Osteoblast (primary cell): ENCODE measurements at regions not wholly inside any gene's neighbourhood (a gene's known extent, or its start where the extent isn't known, plus 50 kb on each side); places are given as distances from the start of the nearest gene placed in this dataset.

ENCODE experiments used
- DNase-seq: peaks from one replicate; pipeline ENCODE4 v3.0.0; 2011; ENCODE audit warnings: low spot score, mixed read lengths; ENCODE audit not compliant: insufficient read length; ENCODE audit errors: missing footprints
- H2AFZ ChIP-seq: 2 replicates; pipeline ENCODE4 v1.6.0; 2011; ENCODE audit warnings: mild to moderate bottlenecking, low read length
- H3K27ac ChIP-seq: 2 replicates; pipeline ENCODE4 v1.5.1; 2011; ENCODE audit warnings: mild to moderate bottlenecking, low read depth, low read length, moderate library complexity
- H3K27me3 ChIP-seq: 2 replicates; pipeline ENCODE4 v1.6.0; 2012; ENCODE audit warnings: mild to moderate bottlenecking, control low read depth, inconsistent platforms, low read length, moderate library complexity; ENCODE audit not compliant: insufficient read depth
- H3K36me3 ChIP-seq: 2 replicates; pipeline ENCODE4 v1.5.1; 2011; ENCODE audit warnings: mild to moderate bottlenecking, low read length, control low read depth, moderate library complexity; ENCODE audit not compliant: insufficient read depth
- H3K4me1 ChIP-seq: 2 replicates; pipeline ENCODE4 v1.5.1; 2011; ENCODE audit warnings: mild to moderate bottlenecking, low read length, control low read depth, moderate library complexity; ENCODE audit not compliant: insufficient read depth
- H3K4me2 ChIP-seq: 2 replicates; pipeline ENCODE4 v1.6.0; 2011; ENCODE audit warnings: mild to moderate bottlenecking, low read length; ENCODE audit not compliant: insufficient read depth
- H3K4me3 ChIP-seq: fragments of 200-600 bp; sonication (generic); 3 replicates; pipeline ENCODE4 v1.5.1; 2012; ENCODE audit warnings: mild to moderate bottlenecking, low read length, inconsistent platforms; ENCODE audit not compliant: insufficient read depth
- H3K79me2 ChIP-seq: 2 replicates; pipeline ENCODE4 v1.6.0; 2012; ENCODE audit warnings: mild to moderate bottlenecking, low read length, control low read depth, inconsistent platforms; ENCODE audit not compliant: insufficient read depth
- H3K9me3 ChIP-seq: 2 replicates; pipeline ENCODE4 v1.5.1; 2011; ENCODE audit warnings: low read depth, low read length, control low read depth
- H4K20me1 ChIP-seq: 2 replicates; pipeline ENCODE4 v1.6.0; 2012; ENCODE audit warnings: mild to moderate bottlenecking, low read length, control low read depth; ENCODE audit not compliant: insufficient read depth
- CTCF ChIP-seq: IDR thresholded peaks from 2 replicates; pipeline ENCODE4 v1.5.1; 2011; ENCODE audit warnings: mild to moderate bottlenecking, low read depth, low read length, moderate library complexity; ENCODE audit errors: extremely low read depth

GRCh38 chr7:9958486-9958885 is 1015.2 kb upstream of the PHF14 start:
- peaks cover 3% of the 10 kb centered on the region for H3K9me3 ChIP-seq
- DNase-seq = no peak
- H3K27me3 ChIP-seq = no peaks in the 10 kb centered on the region

GRCh38 chr7:9960460-9960859 is 1013.2 kb upstream of the PHF14 start:
- no peak overlapping the region for H2AFZ ChIP-seq
- no peaks in the 10 kb centered on the region for H3K4me1 ChIP-seq
- H3K27me3 ChIP-seq = no peaks in the 10 kb centered on the region
- H3K79me2 ChIP-seq = no peaks in the 10 kb centered on the region
- no peak for TF ChIP-seq CTCF
- no peak overlapping the region for H3K27ac ChIP-seq
- H3K4me3 ChIP-seq = no peak overlapping the region
- H3K9me3 ChIP-seq = no peaks in the 10 kb centered on the region
- no peaks in the 10 kb centered on the region for H4K20me1 ChIP-seq
- no peak for DNase-seq
- no peak overlapping the region for H3K4me2 ChIP-seq
- H3K36me3 ChIP-seq = no peaks in the 10 kb centered on the region

More at GRCh38 chr7:9958486-9958885, 1015.2 kb upstream of the PHF14 start:
- TF ChIP-seq CTCF = no peak
- Histone ChIP-seq H3K36me3 (no peaks in the 10 kb centered on the region), H3K79me2 (no peaks in the 10 kb centered on the region), H4K20me1 (no peaks in the 10 kb centered on the region), H3K4me1 (no peaks in the 10 kb centered on the region), H2AFZ (no peak overlapping the region), H3K4me3 (no peak overlapping the region), H3K4me2 (no peak overlapping the region), H3K27ac (no peak overlapping the region)

DNA sequence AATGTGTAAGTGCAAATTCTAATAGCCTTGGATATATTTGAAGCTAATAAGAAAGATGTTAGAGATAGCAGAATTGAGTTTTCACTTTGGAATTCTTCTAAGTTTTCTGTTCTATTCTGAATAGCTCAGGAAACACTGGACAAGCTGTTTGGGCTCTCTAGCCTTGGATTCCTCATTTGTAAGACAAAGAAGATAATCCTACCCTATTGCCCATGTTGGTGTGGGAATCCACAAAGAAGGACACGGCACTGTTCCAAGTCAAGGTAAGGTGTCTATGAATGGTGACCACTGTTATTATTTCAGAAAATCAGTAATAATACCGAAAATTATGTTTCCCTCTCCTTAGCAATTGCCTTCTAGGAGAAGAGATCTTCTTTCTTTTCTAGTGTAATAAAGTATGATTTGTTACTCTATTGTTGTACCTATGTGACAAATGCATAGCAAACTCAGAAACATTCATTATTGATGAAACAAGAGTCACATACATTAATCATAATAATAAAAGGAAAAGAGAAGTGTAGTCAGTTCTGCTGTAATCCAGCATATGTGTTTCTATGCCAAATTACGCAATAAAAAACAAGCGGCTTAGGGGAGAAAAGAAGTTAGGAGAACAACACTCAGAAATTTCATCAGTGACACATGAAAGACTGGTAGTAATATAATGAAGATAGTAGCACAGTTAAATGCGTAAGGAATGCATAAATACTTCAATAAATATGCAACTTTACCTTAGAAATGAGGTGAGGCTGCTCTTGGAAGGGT is 1012.3 kb upstream of the PHF14 start:
- TF ChIP-seq CTCF = no peak
- no peaks in the 10 kb centered on the region for H4K20me1 ChIP-seq
- no peaks in the 10 kb centered on the region for H3K27me3 ChIP-seq
- no peak overlapping the region for H2AFZ ChIP-seq
- no peaks in the 10 kb centered on the region for H3K79me2 ChIP-seq
- no peak overlapping the region for H3K4me3 ChIP-seq
- H3K4me2 ChIP-seq = no peak overlapping the region
- no peaks in the 10 kb centered on the region for H3K9me3 ChIP-seq
- H3K4me1 ChIP-seq = no peaks in the 10 kb centered on the region
- H3K36me3 ChIP-seq = no peaks in the 10 kb centered on the region
- no peak for DNase-seq
- no peak overlapping the region for H3K27ac ChIP-seq

- no peak overlapping the region for H3K4me3 ChIP-seq
- no peak overlapping the region for H3K4me2 ChIP-seq
- no peaks in the 10 kb centered on the region for H3K4me1 ChIP-seq
- H3K27me3 ChIP-seq = no peaks in the 10 kb centered on the region
- H3K27ac ChIP-seq = no peak overlapping the region
- TF ChIP-seq CTCF = no peak
- DNase-seq = no peak
- no peaks in the 10 kb centered on the region for H3K79me2 ChIP-seq
- H3K36me3 ChIP-seq = no peaks in the 10 kb centered on the region
- peaks cover 2% of the 10 kb centered on the region for H3K9me3 ChIP-seq
- no peak overlapping the region for H2AFZ ChIP-seq
- no peaks in the 10 kb centered on the region for H4K20me1 ChIP-seq
Measured at GRCh38 chr7:9962742-9963141, 1010.9 kb upstream of the PHF14 start.
